ENCODE measurements at regions not wholly inside any gene's neighbourhood (a gene's known extent, or its start where the extent isn't known, plus 50 kb on each side); places are given as distances from the start of the nearest gene placed in this dataset.
"Not testable (repeated sequence)": the region's sequence is repeated elsewhere in the genome, so short reads cannot be mapped to it uniquely, and the experiment has no call there.

DNA sequence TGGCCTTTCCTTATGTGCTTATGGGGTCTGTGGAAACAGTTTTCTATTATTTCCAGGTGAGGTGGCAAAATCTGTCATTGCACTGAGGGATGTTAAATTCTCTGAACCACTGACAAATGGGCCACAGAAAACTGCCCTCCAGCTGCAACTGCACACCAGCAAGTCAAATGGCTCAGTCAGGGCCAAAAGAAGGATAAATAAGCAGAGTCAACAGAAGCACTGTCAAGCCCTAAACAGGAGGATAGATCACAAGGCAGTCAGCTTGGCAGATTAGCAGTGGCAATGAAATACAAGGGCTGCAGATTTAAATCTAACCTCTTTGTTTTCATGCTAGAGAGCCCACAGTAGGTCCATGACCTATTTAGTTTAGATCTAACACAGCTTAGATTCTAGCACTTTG, 435.6 kb downstream of the ETS1 start:
- ChIA-PET POLR2A (interaction anchor here (0.6 kb wide), 2 partner anchors 51 to 127 kb away, joined by 3 to 4 read pairs; no protein-coding TSS in a partner anchor), CTCF (interaction anchor here (0.8 to 2.7 kb wide), 8 partner anchors 9 to 733 kb away, joined by 3 to 15 read pairs (median 4); no protein-coding TSS in a partner anchor)
- H3K4me1 Mint-ChIP-seq (ENCODE audit: low read depth) = no peaks in the 10 kb centered on the region
- no peak overlapping the region for H3K4me3 Mint-ChIP-seq
- peaks cover 8% of the 10 kb centered on the region for H3K27me3 Mint-ChIP-seq (ENCODE audit: low read depth)
- ATAC-seq (no peak), DNase-seq (no peak)
- no peaks in the 10 kb centered on the region for H3K36me3 Mint-ChIP-seq (ENCODE audit: low read depth)
- no peak overlapping the region for H3K27ac Mint-ChIP-seq
- no peaks in the 10 kb centered on the region for H3K9me3 Mint-ChIP-seq (ENCODE audit: insufficient read depth)

DNA sequence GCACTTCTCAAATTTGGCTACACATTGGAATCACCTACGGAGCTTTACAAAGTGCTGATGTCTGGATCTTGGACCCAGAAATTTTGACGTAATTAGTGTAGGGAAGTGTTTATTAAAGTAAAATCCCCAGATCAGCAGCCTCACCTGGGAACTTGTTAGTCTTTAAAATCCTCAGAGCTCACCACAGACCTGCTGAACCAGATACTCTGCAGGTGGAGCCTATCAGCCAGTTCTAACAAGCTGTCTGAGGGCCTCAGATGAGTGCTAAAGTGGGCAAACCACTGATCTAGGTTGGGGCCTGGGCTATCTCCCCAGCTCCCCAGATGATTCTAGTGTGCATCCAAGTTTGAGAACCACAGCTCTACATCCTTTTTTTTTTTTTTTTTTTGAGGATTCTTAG, 436.0 kb downstream of the ETS1 start:
- Mint-ChIP-seq H3K4me3 (no peak overlapping the region), H3K9me3 (ENCODE audit: insufficient read depth) (no peaks in the 10 kb centered on the region), H3K4me1 (ENCODE audit: low read depth) (no peaks in the 10 kb centered on the region), H3K36me3 (ENCODE audit: low read depth) (no peaks in the 10 kb centered on the region), H3K27me3 (ENCODE audit: low read depth) (peaks cover 8% of the 10 kb centered on the region), H3K27ac (no peak overlapping the region)
- ChIA-PET POLR2A (interaction anchor here (0.6 kb wide), 1 partner anchor 127 kb away, joined by 4 read pairs; no protein-coding TSS in a partner anchor), CTCF (interaction anchor here (0.8 to 2.7 kb wide), 9 partner anchors 10 to 734 kb away, joined by 3 to 15 read pairs (median 4); no protein-coding TSS in a partner anchor)
- DNase-seq = no peak
- no peak for ATAC-seq

DNA sequence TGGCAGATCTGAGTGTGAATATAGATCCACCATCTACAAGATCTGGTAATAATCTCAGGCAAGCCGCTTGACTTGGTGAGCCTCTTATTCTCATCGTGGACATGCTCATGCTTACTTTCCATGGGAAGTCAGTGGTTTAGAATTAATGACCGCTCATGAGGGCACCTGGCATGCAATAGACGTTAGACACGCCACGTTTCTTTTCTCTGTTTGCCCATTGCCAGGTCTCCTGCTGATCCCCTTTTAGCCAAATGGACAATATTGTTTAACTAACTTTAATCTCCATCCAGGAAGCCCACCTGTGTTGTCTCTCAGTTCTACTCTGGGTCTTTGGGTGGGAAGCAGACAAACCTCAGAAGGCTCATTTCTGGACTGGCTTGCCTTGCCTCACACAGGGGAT, 439.1 kb downstream of the ETS1 start:
- Mint-ChIP-seq H3K9me3 (ENCODE audit: insufficient read depth) (no peaks in the 10 kb centered on the region), H3K4me3 (no peak overlapping the region), H3K27ac (no peak overlapping the region), H3K36me3 (ENCODE audit: low read depth) (no peaks in the 10 kb centered on the region), H3K4me1 (ENCODE audit: low read depth) (no peaks in the 10 kb centered on the region), H3K27me3 (ENCODE audit: low read depth) (peaks cover 2% of the 10 kb centered on the region)
- DNase-seq (no peak), ATAC-seq (no peak)
- POLR2A ChIA-PET = no interaction called here
- CTCF ChIA-PET = interaction anchor here (1.1 to 3.9 kb wide), 2 partner anchors 9 to 109 kb away, joined by 3 to 36 read pairs; no protein-coding TSS in a partner anchor

DNA sequence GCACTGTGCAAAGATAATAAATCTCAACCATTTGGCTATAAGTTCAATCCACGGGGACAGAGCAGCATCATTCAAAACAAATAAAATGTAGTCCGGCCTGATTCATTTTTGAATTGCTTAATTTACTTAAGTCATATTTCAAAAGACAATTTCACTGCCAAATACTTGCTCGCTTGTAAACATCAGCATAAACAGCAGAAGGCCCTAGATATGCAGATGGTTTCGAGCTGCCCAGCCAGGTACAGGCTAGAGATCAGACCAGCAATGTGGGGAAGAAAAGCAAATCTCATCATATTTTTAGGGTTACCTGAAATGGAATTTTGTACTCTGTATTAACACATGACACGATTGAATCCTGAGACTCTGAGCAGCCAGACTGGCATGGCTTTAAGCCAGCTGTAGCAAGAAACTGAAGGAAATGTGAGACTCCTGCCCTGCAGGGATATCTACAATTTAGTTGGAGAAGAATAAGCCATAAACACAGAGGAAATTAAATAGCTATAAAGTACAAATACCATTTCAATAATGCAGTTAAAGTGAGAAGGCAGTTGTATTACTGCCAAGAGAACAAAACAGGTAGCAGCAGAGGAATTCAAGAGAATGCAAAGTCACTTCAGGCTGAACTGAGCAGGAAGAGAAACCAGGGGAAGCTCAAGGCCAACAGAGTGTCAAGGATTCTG, 440.3 kb downstream of the ETS1 start:
- no peak for ATAC-seq
- POLR2A ChIA-PET = interaction anchor here (0.6 kb wide), 1 partner anchor 34 kb away, joined by 8 read pairs; no protein-coding TSS in a partner anchor
- no peak overlapping the region for H3K4me3 Mint-ChIP-seq

DNA sequence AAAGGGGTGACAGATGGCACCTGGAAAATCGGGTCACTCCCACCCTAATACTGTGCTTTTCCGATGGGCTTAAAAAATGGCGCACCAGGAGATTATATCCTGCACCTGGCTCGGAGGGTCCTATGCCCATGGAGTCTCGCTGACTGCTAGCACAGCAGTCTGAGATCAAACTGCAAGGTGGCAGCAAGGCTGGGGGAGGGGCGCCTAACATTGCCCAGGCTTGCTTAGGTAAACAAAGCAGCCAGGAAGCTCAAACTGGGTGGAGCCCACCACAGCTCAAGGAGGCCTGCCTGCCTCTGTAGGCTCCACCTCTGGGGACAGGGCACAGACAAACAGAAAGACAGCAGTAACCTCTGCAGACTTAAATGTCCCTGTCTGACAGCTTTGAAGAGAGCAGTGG, 447.1 kb downstream of the ETS1 start:
- POLR2A ChIA-PET; H3K27me3 Mint-ChIP-seq (ENCODE audit: low read depth); H3K36me3 Mint-ChIP-seq (ENCODE audit: low read depth); H3K4me1 Mint-ChIP-seq (ENCODE audit: low read depth); H3K27ac Mint-ChIP-seq; CTCF ChIA-PET; DNase-seq; ATAC-seq; H3K4me3 Mint-ChIP-seq: not testable (repeated sequence)
- peaks cover 11% of the 10 kb centered on the region for H3K9me3 Mint-ChIP-seq (ENCODE audit: insufficient read depth)

More for the DNA sequence above, 440.3 kb downstream of the ETS1 start:
- H3K36me3 Mint-ChIP-seq (ENCODE audit: low read depth) = no peaks in the 10 kb centered on the region
- no peaks in the 10 kb centered on the region for H3K9me3 Mint-ChIP-seq (ENCODE audit: insufficient read depth)
- no peaks in the 10 kb centered on the region for H3K4me1 Mint-ChIP-seq (ENCODE audit: low read depth)
- H3K27ac Mint-ChIP-seq = no peak overlapping the region
- H3K27me3 Mint-ChIP-seq (ENCODE audit: low read depth) = peaks cover 2% of the 10 kb centered on the region
- CTCF ChIA-PET = interaction anchor here (0.9 to 3.9 kb wide), 5 partner anchors 9 to 684 kb away, joined by 3 to 36 read pairs (median 4); no protein-coding TSS in a partner anchor
- DNase-seq = no peak

DNA sequence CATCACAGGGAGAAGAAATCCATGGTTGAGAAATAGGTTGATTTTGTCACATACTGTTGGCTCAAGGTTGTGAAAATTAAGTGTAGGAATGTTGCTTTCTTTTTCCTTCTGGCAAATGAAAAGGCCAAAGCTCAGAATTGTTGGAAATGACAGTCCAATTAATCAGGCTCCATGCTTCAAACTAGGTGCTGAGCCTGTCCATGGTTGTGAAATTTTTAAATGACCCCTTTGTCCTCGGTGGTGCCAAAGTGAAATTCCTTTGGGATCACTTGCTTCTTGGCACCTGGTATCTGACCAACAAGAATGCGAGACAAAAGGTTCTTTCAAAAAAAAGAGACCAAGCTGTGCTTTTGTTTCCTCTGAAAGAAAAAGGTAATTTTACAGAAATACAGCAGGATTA, 451.9 kb downstream of the ETS1 start:
- CTCF ChIA-PET = interaction anchor here (3.5 kb wide), 1 partner anchor 22 kb away, joined by 17 read pairs; no protein-coding TSS in a partner anchor
- POLR2A ChIA-PET = no interaction called here
- DNase-seq = no peak
- Mint-ChIP-seq H3K4me1 (ENCODE audit: low read depth) (peaks cover 6% of the 10 kb centered on the region), H3K36me3 (ENCODE audit: low read depth) (peaks cover 7% of the 10 kb centered on the region), H3K4me3 (no peak overlapping the region), H3K27ac (no peak overlapping the region), H3K9me3 (ENCODE audit: insufficient read depth) (peaks cover 11% of the 10 kb centered on the region), H3K27me3 (ENCODE audit: low read depth) (peaks cover 2% of the 10 kb centered on the region)
- ATAC-seq = no peak

DNA sequence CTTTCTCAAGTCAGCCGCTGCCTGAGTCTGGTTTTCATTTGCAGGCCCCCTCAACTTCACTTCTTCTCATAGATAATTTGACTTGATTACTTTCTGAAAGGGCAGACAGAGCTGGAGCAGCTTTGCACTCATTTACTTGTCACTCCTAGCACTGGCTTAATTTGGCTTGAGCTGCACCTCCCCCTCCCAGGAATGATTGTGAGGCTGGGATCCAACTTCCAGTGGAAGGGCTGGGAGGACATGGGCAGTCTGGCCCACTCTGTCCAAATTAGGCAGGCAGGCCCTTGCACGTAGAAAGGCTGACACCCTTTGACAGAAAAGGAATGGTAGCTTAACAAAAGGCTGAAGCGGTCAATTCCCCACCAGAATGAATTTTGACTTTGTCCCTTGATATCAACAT, 453.9 kb downstream of the ETS1 start:
- peaks cover 2% of the 10 kb centered on the region for H3K27me3 Mint-ChIP-seq (ENCODE audit: low read depth)
- DNase-seq (no peak), ATAC-seq (no peak)

DNA sequence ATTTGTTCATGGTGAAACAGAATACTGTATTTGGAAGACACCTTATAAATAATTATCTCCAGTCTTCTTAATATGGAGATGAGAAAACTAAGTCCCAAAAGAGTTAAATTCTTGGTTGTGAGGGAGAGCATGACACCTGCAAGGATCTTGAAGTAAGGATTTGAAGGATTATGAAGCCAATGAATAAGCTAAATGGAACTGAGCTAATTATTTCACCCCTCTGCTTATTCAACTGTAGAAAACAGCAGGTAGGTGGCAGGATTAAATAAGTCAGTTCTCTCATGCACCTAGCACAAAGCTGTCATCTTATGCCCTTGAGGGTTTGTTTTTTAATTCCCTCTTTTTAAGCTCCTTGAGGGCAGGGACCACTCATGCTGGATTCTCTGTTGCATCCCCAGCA, 457.3 kb downstream of the ETS1 start:
- peaks cover 2% of the 10 kb centered on the region for H3K27me3 Mint-ChIP-seq (ENCODE audit: low read depth)
- no peak overlapping the region for H3K4me3 Mint-ChIP-seq

More for the DNA sequence above, 453.9 kb downstream of the ETS1 start:
- Mint-ChIP-seq H3K27ac (no peak overlapping the region), H3K4me3 (no peak overlapping the region), H3K9me3 (ENCODE audit: insufficient read depth) (no peaks in the 10 kb centered on the region), H3K4me1 (ENCODE audit: low read depth) (no peaks in the 10 kb centered on the region), H3K36me3 (ENCODE audit: low read depth) (no peaks in the 10 kb centered on the region)
- ChIA-PET CTCF (interaction anchor here (3.5 kb wide), 1 partner anchor 24 kb away, joined by 17 read pairs; no protein-coding TSS in a partner anchor), POLR2A (no interaction called here)

DNA sequence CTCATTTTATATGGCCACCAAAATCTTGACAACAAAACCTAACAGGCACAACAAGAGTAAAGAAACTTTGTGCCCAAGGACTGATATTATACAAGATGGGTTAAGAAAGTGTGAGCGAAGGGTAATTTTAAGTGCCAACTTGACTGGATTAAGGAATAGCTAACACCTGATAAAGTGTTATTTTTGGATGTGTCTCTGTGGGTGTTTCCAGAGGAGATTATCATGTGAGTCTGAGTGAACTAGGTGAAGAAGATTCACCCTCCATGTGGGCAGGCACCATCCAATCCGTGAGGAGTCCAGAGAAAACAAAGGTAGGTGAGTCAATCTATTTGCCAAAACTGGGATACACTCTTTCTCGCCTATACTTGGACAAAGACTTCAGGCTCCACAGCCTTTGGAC, 461.6 kb downstream of the ETS1 start:
- H3K4me3 Mint-ChIP-seq = no peak overlapping the region
- POLR2A ChIA-PET = no interaction called here
- no peak overlapping the region for H3K27ac Mint-ChIP-seq
- DNase-seq (no peak), ATAC-seq (no peak)
- H3K9me3 Mint-ChIP-seq (ENCODE audit: insufficient read depth) = no peaks in the 10 kb centered on the region
- H3K36me3 Mint-ChIP-seq (ENCODE audit: low read depth) = no peaks in the 10 kb centered on the region
- CTCF ChIA-PET = no interaction called here
- no peaks in the 10 kb centered on the region for H3K27me3 Mint-ChIP-seq (ENCODE audit: low read depth)
- no peaks in the 10 kb centered on the region for H3K4me1 Mint-ChIP-seq (ENCODE audit: low read depth)

More for the DNA sequence above, 457.3 kb downstream of the ETS1 start:
- DNase-seq (no peak), ATAC-seq (no peak)
- ChIA-PET CTCF (interaction anchor here (1.0 to 2.5 kb wide), 3 partner anchors 28 to 76 kb away, joined by 3 to 19 read pairs (median 3); no protein-coding TSS in a partner anchor), POLR2A (no interaction called here)
- Mint-ChIP-seq H3K27ac (no peak overlapping the region), H3K9me3 (ENCODE audit: insufficient read depth) (no peaks in the 10 kb centered on the region), H3K36me3 (ENCODE audit: low read depth) (no peaks in the 10 kb centered on the region), H3K4me1 (ENCODE audit: low read depth) (no peaks in the 10 kb centered on the region)

DNA sequence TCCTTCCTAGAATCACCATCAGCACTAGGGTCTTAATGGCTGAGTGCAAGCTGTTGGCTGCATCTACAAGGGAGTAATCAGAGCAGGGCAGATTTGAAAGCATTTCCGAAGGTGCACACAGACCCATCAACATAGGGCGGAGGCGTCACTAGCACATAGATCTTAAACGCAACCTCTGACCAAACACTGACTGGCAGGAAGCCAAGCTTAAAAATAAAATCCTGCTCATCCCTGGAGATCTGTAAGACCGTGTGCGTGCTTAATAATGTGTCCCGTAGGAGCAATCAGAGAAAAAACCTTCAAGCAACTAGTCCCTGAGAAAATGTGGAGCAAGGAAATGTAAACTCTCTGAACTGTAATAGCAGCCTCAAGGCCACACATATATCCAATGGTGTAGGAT, 470.5 kb downstream of the ETS1 start:
- Mint-ChIP-seq H3K27me3 (ENCODE audit: low read depth) (peaks cover 15% of the 10 kb centered on the region), H3K9me3 (ENCODE audit: insufficient read depth) (no peaks in the 10 kb centered on the region), H3K27ac (no peak overlapping the region), H3K4me1 (ENCODE audit: low read depth) (no peaks in the 10 kb centered on the region), H3K4me3 (no peak overlapping the region), H3K36me3 (ENCODE audit: low read depth) (no peaks in the 10 kb centered on the region)
- CTCF ChIA-PET = no interaction called here
- DNase-seq (no peak), ATAC-seq (no peak)
- POLR2A ChIA-PET = no interaction called here

DNA sequence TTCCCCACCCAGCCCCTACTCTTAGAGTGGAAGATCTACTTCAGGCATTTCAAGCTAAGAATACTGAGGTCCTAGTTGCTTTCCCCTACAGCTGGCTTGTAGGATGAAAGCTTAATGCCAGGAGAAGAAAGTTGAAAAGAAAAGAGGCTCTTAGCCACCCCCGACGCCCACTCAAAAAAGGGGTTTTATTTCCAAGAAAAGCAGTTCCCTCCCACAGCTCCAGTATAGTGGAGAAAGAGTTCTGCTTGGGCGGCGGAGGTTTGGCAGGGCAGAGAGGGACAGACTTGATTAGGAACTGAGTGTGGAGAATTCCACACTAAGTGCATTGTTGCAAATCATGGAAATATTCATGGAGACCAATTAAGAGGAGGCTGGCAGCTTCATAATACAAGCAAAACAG, 470.9 kb downstream of the ETS1 start:
- peaks cover 15% of the 10 kb centered on the region for H3K27me3 Mint-ChIP-seq (ENCODE audit: low read depth)
- H3K4me3 Mint-ChIP-seq = no peak overlapping the region
- no peak overlapping the region for H3K27ac Mint-ChIP-seq
- CTCF ChIA-PET = interaction anchor here (0.8 kb wide), 1 partner anchor 14 kb away, joined by 3 read pairs; no protein-coding TSS in a partner anchor
- POLR2A ChIA-PET = no interaction called here
- ATAC-seq (no peak), DNase-seq (no peak)
- H3K36me3 Mint-ChIP-seq (ENCODE audit: low read depth) = no peaks in the 10 kb centered on the region
- no peaks in the 10 kb centered on the region for H3K9me3 Mint-ChIP-seq (ENCODE audit: insufficient read depth)
- H3K4me1 Mint-ChIP-seq (ENCODE audit: low read depth) = no peaks in the 10 kb centered on the region

DNA sequence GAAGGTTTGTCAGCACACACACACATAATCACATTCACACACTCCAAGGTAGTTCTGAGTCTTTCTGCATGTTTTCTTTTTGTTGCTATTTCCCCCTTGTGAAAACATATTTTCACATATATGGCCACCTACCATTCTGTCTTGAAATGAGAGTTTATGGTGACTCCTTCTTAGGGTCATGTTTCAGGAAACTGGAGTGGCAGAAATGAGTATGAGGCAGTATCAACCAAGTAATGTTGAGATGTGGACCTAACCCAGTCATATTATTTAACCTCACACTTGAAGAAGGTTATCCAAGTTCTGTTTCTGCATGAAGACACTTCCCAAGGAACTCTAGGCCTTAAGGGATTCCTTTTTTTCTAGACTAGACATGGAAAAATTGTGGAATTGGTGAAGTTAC, 481.4 kb downstream of the ETS1 start:
- CTCF ChIA-PET = no interaction called here

More for the DNA sequence above, 481.4 kb downstream of the ETS1 start:
- no peak for DNase-seq
- peaks cover 13% of the 10 kb centered on the region for H3K4me1 Mint-ChIP-seq (ENCODE audit: low read depth)
- H3K27me3 Mint-ChIP-seq (ENCODE audit: low read depth) = peaks cover 4% of the 10 kb centered on the region
- no peak for ATAC-seq
- H3K9me3 Mint-ChIP-seq (ENCODE audit: insufficient read depth) = peaks cover 7% of the 10 kb centered on the region
- peaks cover 6% of the 10 kb centered on the region for H3K36me3 Mint-ChIP-seq (ENCODE audit: low read depth)
- no peak overlapping the region for H3K27ac Mint-ChIP-seq
- no peak overlapping the region for H3K4me3 Mint-ChIP-seq
- POLR2A ChIA-PET = no interaction called here

Measured in activated CD8-positive, alpha-beta T cell treated with anti-CD3 and anti-CD28 coated beads, Interleukin-2, amount 10 ng/mL, durations not matched to agents 7 days and 5 days (primary cell).